HepG2 (cell line): ENCODE measurements at regions not wholly inside any gene's neighbourhood (a gene's known extent, or its start where the extent isn't known, plus 50 kb on each side); places are given as distances from the start of the nearest gene placed in this dataset.

Experiments used
- ATAC-seq: fragments of 200-7000 bp; cut with Tn5 transposase; 3 replicates; pipeline ENCODE4 v1.9.1; 2020; ENCODE audit warnings: mild to moderate bottlenecking, moderate library complexity
- BruUV-seq: library from RNA; stranded (reverse); fragments of 400-500 nt; replicated peaks from 2 replicates; lab custom pipeline; 2021; lab: Mats Ljungman, UMichigan
- CTCF ChIA-PET: fragments of 300-600 bp; formaldehyde crosslinking; extraction: SDS; loops from one replicate; lab custom pipeline; 2021; ENCODE audit warnings: low total read pairs, inconsistent platforms, low intra/inter-chr PET ratio; lab: Yijun Ruan, JAX
- POLR2A ChIA-PET: fragments of 350-600 bp; sonication (Branson Sonifier 250); formaldehyde crosslinking; loops from one replicate; lab custom pipeline; 2020; ENCODE audit warnings: antibody characterized with exemption, inconsistent platforms; lab: Yijun Ruan, JAX
- DNase-seq: peaks from one replicate; pipeline ENCODE4 v3.0.0-alpha.2; 2015; ENCODE audit warnings: low spot score
- FAIRE-seq: peaks from 3 replicates; lab custom pipeline; 2011; peaks lifted over from hg19 to GRCh38; lab: Jason Lieb, UNC
- H2AFZ ChIP-seq: one replicate; pipeline ENCODE4 v1.6.1; 2011; ENCODE audit warnings: low read length, inconsistent platforms
- H3K27ac ChIP-seq: fragments of 300-600 bp; 3 replicates; pipeline ENCODE4 v1.8.0; 2011; ENCODE audit warnings: mixed run types, mild to moderate bottlenecking, mixed read lengths, low read length, inconsistent platforms; ENCODE audit not compliant: insufficient read depth; ENCODE audit errors: extremely low read length
- H3K27me3 ChIP-seq, 2 experiments: fragments of 200-600 bp in 1 of 2; 2 replicates in 1 of 2; 3 replicates in 1 of 2; pipeline versions ENCODE4 v1.6.0 to v1.8.0; 2011; ENCODE audit warnings: low read length in 2 of 2, mild to moderate bottlenecking in 2 of 2, moderate library complexity in 2 of 2, inconsistent platforms in 1 of 2; ENCODE audit not compliant: insufficient read depth in 2 of 2, control insufficient read depth in 1 of 2
- H3K36me3 ChIP-seq, 2 experiments: fragments of 200-600 bp in 1 of 2; replicated peaks in 1 of 2; 2 replicates in 1 of 2; 3 replicates in 1 of 2; pipeline versions ENCODE4 v1.5.1 to v1.8.0; 2011; ENCODE audit warnings: low read length in 2 of 2, inconsistent platforms in 1 of 2; ENCODE audit not compliant: insufficient read depth in 2 of 2, control insufficient read depth in 1 of 2
- H3K4me1 ChIP-seq: 2 replicates; pipeline ENCODE4 v1.5.1; 2012; ENCODE audit warnings: low read length, inconsistent platforms; ENCODE audit not compliant: insufficient read depth
- H3K4me2 ChIP-seq: 2 replicates; pipeline ENCODE4 v1.6.0; 2011; ENCODE audit warnings: low read depth, low read length, inconsistent platforms
- H3K4me3 ChIP-seq, 3 experiments: fragments of 200-600 bp in 1 of 3; sonication (generic), shearing (Covaris generic) in 1 of 3; replicated peaks in 1 of 3; 2 replicates each; pipeline ENCODE4 v1.5.1; 2011 to 2016; ENCODE audit warnings: low read length in 3 of 3, inconsistent platforms in 2 of 3, low read depth in 2 of 3, mild to moderate bottlenecking in 2 of 3, control low read depth in 1 of 3, mixed read lengths in 1 of 3; ENCODE audit not compliant: insufficient read depth in 1 of 3
- H3K79me2 ChIP-seq: one replicate; pipeline ENCODE4 v1.6.1; 2011; ENCODE audit warnings: low read length, inconsistent platforms; ENCODE audit not compliant: insufficient read depth
- H3K9ac ChIP-seq: 2 replicates; pipeline ENCODE4 v1.6.0; 2011; ENCODE audit warnings: mild to moderate bottlenecking, low read depth, low read length, inconsistent platforms; ENCODE audit not compliant: insufficient read depth
- H3K9me3 ChIP-seq: 2 replicates; pipeline ENCODE4 v1.5.1; 2012; ENCODE audit warnings: mild to moderate bottlenecking, low read length
- H4K20me1 ChIP-seq: 2 replicates; pipeline ENCODE4 v1.6.0; 2011; ENCODE audit warnings: inconsistent platforms, mild to moderate bottlenecking, low read length, moderate library complexity; ENCODE audit not compliant: insufficient read depth
- FOSL2 ChIP-seq: sonication (generic); formaldehyde crosslinking; IDR thresholded peaks from 2 replicates; pipeline ENCODE4 v1.4.0; 2020; ENCODE audit warnings: missing genetic modification reagents
- HMGXB4 ChIP-seq, 2 experiments: sonication (generic) in 1 of 2; formaldehyde crosslinking in 1 of 2; IDR thresholded peaks; 2 replicates each; pipeline versions ENCODE4 v1.4.0 to v1.6.1; 2018 to 2020; ENCODE audit warnings: missing genetic modification reagents in 2 of 2, borderline replicate concordance in 1 of 2, low read depth in 1 of 2, mild to moderate bottlenecking in 1 of 2, missing biosample characterization in 1 of 2
- MXI1 ChIP-seq: IDR thresholded peaks from 3 replicates; pipeline ENCODE4 v1.6.1; 2012; ENCODE audit warnings: low read depth, low read length, inconsistent platforms, borderline replicate concordance
- SOX6 ChIP-seq, 2 experiments: fragments of 450-650 bp in 1 of 2; sonication (generic) in 1 of 2; formaldehyde crosslinking in 1 of 2; IDR thresholded peaks; 2 replicates each; pipeline versions ENCODE4 v1.4.0 to v1.6.1; 2017 to 2020; ENCODE audit warnings: antibody characterized with exemption in 1 of 2, mild to moderate bottlenecking in 1 of 2, missing genetic modification reagents in 1 of 2
- ZNF292 ChIP-seq: sonication (generic); formaldehyde crosslinking; IDR thresholded peaks from 2 replicates; pipeline ENCODE4 v1.8.1; 2022; ENCODE audit warnings: mild to moderate bottlenecking, low read depth, missing genetic modification reagents, borderline replicate concordance
- ZNF570 ChIP-seq: sonication (generic); formaldehyde crosslinking; IDR thresholded peaks from 2 replicates; pipeline ENCODE4 v1.4.0; 2020; ENCODE audit warnings: mild to moderate bottlenecking, missing genetic modification reagents, borderline replicate concordance
- ZNF589 ChIP-seq: sonication (generic); formaldehyde crosslinking; conservative IDR thresholded peaks from 2 replicates; pipeline ENCODE4 v1.8.0; 2022; ENCODE audit warnings: mild to moderate bottlenecking, moderate library complexity, missing genetic modification reagents
- ZSCAN21 ChIP-seq: sonication (generic); formaldehyde crosslinking; IDR thresholded peaks from 2 replicates; pipeline ENCODE4 v1.8.0; 2022; ENCODE audit warnings: mild to moderate bottlenecking, missing genetic modification reagents, moderate library complexity, borderline replicate concordance
- WGBS: methylation state at CpG from one replicate; pipeline ENCODE4 v1.1.6; 2017; ENCODE audit warnings: low lambda C conversion rate; 5-methylcytosine and 5-hydroxymethylcytosine counted together
- in situ Hi-C: cut with HindIII; loops from 2 replicates; pipeline ENCODE4 v1.10.0; 2017; ENCODE audit warnings: low pct_unique_long_range_greater_than_20kb; ENCODE audit not compliant: extremely low pct_ligation_motif_present
- intact Hi-C: fragments of 100-400 bp; cut with micrococcal nuclease; formaldehyde crosslinking; loops from one replicate; pipeline ENCODE4 v1.10.0; 2022; ENCODE audit not compliant: unreplicated experiment

GRCh38 chr5:174843263-174844250, 119.2 kb downstream of the MSX2 start:
- CTCF ChIA-PET: no interaction called here
- FAIRE-seq: no peak
- in situ Hi-C loops: no loop called here
- H3K27ac ChIP-seq: no peak overlapping the region
- H3K9ac ChIP-seq: no peak overlapping the region
- no peaks in the 10 kb centered on the region for H3K4me1 ChIP-seq
- peaks cover 0 to 7% of the 10 kb centered on the region in 2 experiments; a peak in 1 of 5 replicates for H3K27me3 ChIP-seq
- no TSS peak for BruUV-seq
- no peak for TF ChIP-seq ZNF570
- TF ChIP-seq ZSCAN21 (CRISPR knock-in tag): no peak
- no peak for ATAC-seq
- no peak overlapping the region for H3K4me2 ChIP-seq
- no peak for DNase-seq
- intact Hi-C loops: no loop called here
- H2AFZ ChIP-seq: no peak overlapping the region
- H3K79me2 ChIP-seq: no peaks in the 10 kb centered on the region
- H3K9me3 ChIP-seq: no peaks in the 10 kb centered on the region
- POLR2A ChIA-PET: no interaction called here
- no peaks in the 10 kb centered on the region for H4K20me1 ChIP-seq
- WGBS: 3% methylated on average over 9 of the region's 9 CpGs
- no peak overlapping the region for H3K4me3 ChIP-seq
- no peaks in the 10 kb centered on the region for H3K36me3 ChIP-seq

- Histone ChIP-seq H3K4me2 (no peak overlapping the region), H4K20me1 (no peaks in the 10 kb centered on the region), H3K27me3 (peaks cover 0 to 7% of the 10 kb centered on the region in 2 experiments; a peak in 1 of 5 replicates), H3K4me3 (no peak overlapping the region), H3K9me3 (no peaks in the 10 kb centered on the region), H3K4me1 (no peaks in the 10 kb centered on the region), H3K36me3 (no peaks in the 10 kb centered on the region), H3K79me2 (no peaks in the 10 kb centered on the region), H3K9ac (no peak overlapping the region), H2AFZ (no peak overlapping the region), H3K27ac (no peak overlapping the region)
- intact Hi-C loops (no loop called here), in situ Hi-C loops (no loop called here)
- CTCF ChIA-PET: no interaction called here
- 37% methylated on average over 5 of the region's 5 CpGs for WGBS
- no peak for DNase-seq
- POLR2A ChIA-PET: no interaction called here
- FAIRE-seq: no peak
- no peak for ATAC-seq
- no TSS peak for BruUV-seq
- TF ChIP-seq SOX6 (IDR thresholded peaks at IDR 0.05) (no peak), SOX6 (CRISPR knock-in tag; IDR thresholded peaks at IDR 0.05) (no peak), ZNF292 (no peak), MXI1 (no peak), ZNF589 (CRISPR knock-in tag) (no peak), FOSL2 (no peak), HMGXB4 (CRISPR knock-in tag; IDR thresholded peaks at IDR 0.05; ENCODE audit: borderline replicate concordance in 1 of 2, low read depth in 1 of 2) (no peak)
Measured at GRCh38 chr5:174840435-174840834, 116.1 kb downstream of the MSX2 start.
